ENCODE measurements at regions not wholly inside any gene's neighbourhood (a gene's known extent, or its start where the extent isn't known, plus 50 kb on each side); places are given as distances from the start of the nearest gene placed in this dataset.
A peak's percentile ranks its signal among the peaks of the same experiment; 100 is the strongest.

- peak; percentile 34 for DNase-seq (ENCODE audit: low read depth, low spot score)
Measured at GRCh38 chr7:90070238-90070637, 84.0 kb upstream of the STEAP1 start.

- DNase-seq (ENCODE audit: low read depth, low spot score): no peak
Measured at GRCh38 chr7:90078921-90079320, 75.3 kb upstream of the STEAP1 start.

DNA sequence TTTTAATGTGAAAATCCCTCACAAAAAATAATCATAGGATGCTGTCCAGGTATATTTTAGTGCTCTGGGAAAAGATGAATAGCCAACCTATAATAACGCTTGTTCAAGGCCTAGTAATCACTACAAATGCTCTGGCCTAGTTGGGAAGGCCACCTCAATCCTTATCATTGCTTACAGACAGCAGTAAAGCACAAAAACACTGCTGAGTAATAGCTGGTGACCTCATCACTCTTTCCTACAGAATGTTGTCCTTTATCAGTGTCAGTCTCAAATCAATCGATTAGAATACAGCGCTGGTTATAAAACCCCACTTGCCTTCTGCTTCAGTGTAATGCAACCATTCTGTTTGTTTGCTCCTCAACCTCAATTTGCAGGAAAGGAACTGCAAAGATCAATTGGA is 72.6 kb upstream of the STEAP1 start:
- no peak for DNase-seq (ENCODE audit: low read depth, low spot score)

DNA sequence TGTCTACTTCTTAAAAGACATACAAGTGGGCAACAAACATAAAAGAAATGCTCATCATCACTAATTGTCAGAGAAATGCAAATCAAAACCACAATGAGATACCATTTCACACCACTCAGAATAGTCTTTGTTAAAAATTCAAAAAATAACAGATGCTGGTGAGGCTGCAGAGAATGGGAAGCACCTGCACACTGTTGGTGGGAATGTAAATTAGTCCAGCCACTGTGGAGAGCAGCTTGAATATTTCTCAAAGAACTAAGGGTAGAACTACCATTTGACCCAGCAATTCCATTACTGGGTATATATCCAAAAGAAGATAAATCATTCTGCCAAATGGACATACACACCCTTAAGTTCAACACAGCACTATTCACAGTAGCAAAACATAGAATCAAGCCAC is 61.8 kb upstream of the STEAP1 start:
- DNase-seq (ENCODE audit: low read depth, low spot score): no peak

DNA sequence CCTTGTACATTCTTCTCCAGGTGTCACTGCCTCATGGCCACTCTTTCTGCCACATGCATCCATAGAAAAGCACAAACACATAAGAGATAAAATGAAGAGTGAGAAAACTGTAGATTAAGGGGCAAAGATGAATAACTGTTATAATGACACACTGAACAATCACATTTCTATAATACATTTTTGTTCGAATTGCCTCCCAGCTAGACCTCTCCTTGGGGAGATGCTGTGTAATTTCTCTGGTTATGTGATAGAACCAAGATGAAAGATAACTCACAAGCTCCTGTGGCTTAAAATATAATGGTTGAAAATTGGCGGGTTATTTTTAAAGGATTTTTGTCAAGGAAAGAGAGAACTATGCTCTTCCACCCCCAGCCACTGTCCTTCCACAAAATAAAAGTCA is 60.2 kb upstream of the STEAP1 start:
- no peak for DNase-seq (ENCODE audit: low read depth, low spot score)
